AG09309 (cell line): ENCODE measurements at regions not wholly inside any gene's neighbourhood (a gene's known extent, or its start where the extent isn't known, plus 50 kb on each side); places are given as distances from the start of the nearest gene placed in this dataset.
"Not testable (repeated sequence)": the region's sequence is repeated elsewhere in the genome, so short reads cannot be mapped to it uniquely, and the experiment has no call there.

ENCODE experiments used
- DNase-seq: peaks from one replicate; pipeline ENCODE4 v3.0.0-alpha.2; 2010; ENCODE audit warnings: low read depth
- H3K4me3 ChIP-seq: 2 replicates; pipeline ENCODE4 v1.5.1; 2011; ENCODE audit warnings: mild to moderate bottlenecking, low read depth, low read length, moderate library complexity; ENCODE audit not compliant: control insufficient read depth
- TF ChIP-seq, protein P1 (sequence below): IDR thresholded peaks from 2 replicates; pipeline ENCODE4 v1.5.1; 2011; ENCODE audit warnings: mild to moderate bottlenecking, low read depth, low read length, inconsistent platforms; ENCODE audit not compliant: insufficient read depth, control insufficient read depth; ENCODE audit errors: missing control alignments

DNA sequence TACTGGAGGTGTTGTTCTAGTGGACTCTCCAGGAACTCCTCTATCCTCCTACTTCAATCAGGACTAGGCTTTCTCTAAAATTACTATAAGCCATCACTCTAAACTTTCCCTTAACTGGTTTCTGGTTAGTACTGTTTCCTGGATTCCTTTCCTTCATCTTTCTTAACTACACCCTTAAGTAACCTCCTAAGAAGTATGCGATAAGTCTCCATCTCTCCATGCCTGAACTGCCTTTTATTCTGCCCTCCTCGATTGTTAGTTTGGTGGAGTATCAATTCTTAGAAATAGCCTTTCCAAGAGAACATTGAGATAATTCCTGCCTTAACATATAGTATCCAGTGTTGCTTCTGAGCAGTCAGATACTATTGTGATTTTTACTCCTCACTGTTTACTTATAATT lies 162.9 kb upstream of the PDE4B start:
- no peak overlapping the region for H3K4me3 ChIP-seq
- no peak for DNase-seq
- TF ChIP-seq, protein P1, sequence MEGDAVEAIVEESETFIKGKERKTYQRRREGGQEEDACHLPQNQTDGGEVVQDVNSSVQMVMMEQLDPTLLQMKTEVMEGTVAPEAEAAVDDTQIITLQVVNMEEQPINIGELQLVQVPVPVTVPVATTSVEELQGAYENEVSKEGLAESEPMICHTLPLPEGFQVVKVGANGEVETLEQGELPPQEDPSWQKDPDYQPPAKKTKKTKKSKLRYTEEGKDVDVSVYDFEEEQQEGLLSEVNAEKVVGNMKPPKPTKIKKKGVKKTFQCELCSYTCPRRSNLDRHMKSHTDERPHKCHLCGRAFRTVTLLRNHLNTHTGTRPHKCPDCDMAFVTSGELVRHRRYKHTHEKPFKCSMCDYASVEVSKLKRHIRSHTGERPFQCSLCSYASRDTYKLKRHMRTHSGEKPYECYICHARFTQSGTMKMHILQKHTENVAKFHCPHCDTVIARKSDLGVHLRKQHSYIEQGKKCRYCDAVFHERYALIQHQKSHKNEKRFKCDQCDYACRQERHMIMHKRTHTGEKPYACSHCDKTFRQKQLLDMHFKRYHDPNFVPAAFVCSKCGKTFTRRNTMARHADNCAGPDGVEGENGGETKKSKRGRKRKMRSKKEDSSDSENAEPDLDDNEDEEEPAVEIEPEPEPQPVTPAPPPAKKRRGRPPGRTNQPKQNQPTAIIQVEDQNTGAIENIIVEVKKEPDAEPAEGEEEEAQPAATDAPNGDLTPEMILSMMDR, result no peak

- DNase-seq, result no peak
- TF ChIP-seq, protein P1, result no peak
- H3K4me3 ChIP-seq, result no peak overlapping the region
These were observed 161.8 kb upstream of the PDE4B start for GRCh38 chr1:65630855-65631254.

DNA sequence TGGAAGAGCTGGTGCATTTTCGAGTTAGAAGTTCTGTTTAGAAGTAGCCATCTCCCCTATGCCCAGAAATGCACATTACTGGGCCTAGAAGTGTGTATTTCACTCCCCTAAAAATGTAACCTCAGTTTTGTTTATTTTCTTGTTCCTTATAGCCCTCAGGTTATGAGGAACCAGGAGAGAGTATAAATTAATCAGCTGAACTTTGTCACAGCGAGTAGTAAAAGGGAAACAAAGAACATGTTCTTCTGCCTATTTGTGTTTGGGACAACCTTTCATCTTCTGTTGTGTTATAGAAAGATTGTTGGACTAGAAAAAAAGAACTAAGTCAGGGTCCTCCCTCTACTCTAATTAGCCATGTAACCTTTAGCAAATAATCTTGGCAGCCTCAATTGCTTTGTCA lies 160.5 kb upstream of the PDE4B start:
- no peak for DNase-seq
- TF ChIP-seq, protein P1, result no peak

DNA sequence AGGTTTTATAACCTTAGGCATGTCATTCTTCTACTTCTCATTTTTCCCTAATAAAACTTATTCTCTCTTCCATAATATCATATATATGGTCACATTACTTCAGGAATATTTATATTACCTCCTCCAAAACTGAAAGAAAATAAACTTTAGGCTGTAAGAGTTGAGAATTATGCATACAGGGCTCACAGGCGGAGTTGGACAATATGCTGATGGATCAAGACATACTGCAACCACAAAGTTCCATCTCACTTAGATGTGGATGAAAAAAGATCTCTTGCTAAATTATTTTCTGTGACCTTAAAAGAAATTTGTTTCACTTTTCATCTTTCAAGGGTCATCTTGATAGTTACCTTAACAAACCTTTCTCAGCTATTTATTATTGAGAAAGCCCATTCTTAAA lies 152.6 kb upstream of the PDE4B start:
- DNase-seq, result no peak
- TF ChIP-seq, protein P1, result no peak
- H3K4me3 ChIP-seq, result no peak overlapping the region

More for the DNA sequence above, 160.5 kb upstream of the PDE4B start:
- H3K4me3 ChIP-seq, result no peak overlapping the region

- not testable (repeated sequence) for H3K4me3 ChIP-seq, DNase-seq
These were observed 143.5 kb upstream of the PDE4B start for GRCh38 chr1:65649185-65649584.

GRCh38 chr1:65650682-65651081 lies 142.0 kb upstream of the PDE4B start:
- TF ChIP-seq, protein P1, result no peak
- no peak for DNase-seq

GRCh38 chr1:65654526-65654925 lies 138.2 kb upstream of the PDE4B start:
- H3K4me3 ChIP-seq, DNase-seq: not testable (repeated sequence)

More at GRCh38 chr1:65650682-65651081, 142.0 kb upstream of the PDE4B start:
- no peak overlapping the region for H3K4me3 ChIP-seq

DNA sequence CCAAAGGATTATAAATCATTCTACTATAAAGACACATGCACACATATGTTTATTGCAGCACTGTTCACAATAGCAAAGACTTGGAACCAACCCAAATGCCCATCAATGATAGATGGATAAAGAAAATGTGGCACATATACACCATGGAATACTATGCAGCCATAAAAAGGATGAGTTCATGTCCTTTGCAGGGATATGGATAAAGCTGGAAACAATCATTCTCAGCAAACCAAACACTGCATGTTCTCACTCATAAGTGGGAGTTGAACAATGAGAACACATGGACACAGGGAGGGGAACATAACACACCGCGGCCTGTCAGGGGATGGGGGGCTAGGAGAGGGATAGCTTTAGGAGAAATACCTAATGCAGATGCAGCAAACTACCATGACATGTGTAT lies 135.1 kb upstream of the PDE4B start:
- DNase-seq, H3K4me3 ChIP-seq: not testable (repeated sequence)
